ENCODE measurements at regions not wholly inside any gene's neighbourhood (a gene's known extent, or its start where the extent isn't known, plus 50 kb on each side); places are given as distances from the start of the nearest gene placed in this dataset.
"Not testable (repeated sequence)": the region's sequence is repeated elsewhere in the genome, so short reads cannot be mapped to it uniquely, and the experiment has no call there.

GRCh38 chr2:89760762-89761161, 1069.3 kb downstream of the RPIA start:
- TF ChIP-seq, protein P1, sequence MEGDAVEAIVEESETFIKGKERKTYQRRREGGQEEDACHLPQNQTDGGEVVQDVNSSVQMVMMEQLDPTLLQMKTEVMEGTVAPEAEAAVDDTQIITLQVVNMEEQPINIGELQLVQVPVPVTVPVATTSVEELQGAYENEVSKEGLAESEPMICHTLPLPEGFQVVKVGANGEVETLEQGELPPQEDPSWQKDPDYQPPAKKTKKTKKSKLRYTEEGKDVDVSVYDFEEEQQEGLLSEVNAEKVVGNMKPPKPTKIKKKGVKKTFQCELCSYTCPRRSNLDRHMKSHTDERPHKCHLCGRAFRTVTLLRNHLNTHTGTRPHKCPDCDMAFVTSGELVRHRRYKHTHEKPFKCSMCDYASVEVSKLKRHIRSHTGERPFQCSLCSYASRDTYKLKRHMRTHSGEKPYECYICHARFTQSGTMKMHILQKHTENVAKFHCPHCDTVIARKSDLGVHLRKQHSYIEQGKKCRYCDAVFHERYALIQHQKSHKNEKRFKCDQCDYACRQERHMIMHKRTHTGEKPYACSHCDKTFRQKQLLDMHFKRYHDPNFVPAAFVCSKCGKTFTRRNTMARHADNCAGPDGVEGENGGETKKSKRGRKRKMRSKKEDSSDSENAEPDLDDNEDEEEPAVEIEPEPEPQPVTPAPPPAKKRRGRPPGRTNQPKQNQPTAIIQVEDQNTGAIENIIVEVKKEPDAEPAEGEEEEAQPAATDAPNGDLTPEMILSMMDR (conservative IDR thresholded peaks at IDR 0.05; ENCODE audit: low read length), result not testable (repeated sequence)
- not testable (repeated sequence) for TF ChIP-seq EZH2phosphoT487 (IDR thresholded peaks at IDR 0.05; ENCODE audit: borderline replicate concordance, low read depth, low read length)
